ENCODE measurements at regions not wholly inside any gene's neighbourhood (a gene's known extent, or its start where the extent isn't known, plus 50 kb on each side); places are given as distances from the start of the nearest gene placed in this dataset.

DNA sequence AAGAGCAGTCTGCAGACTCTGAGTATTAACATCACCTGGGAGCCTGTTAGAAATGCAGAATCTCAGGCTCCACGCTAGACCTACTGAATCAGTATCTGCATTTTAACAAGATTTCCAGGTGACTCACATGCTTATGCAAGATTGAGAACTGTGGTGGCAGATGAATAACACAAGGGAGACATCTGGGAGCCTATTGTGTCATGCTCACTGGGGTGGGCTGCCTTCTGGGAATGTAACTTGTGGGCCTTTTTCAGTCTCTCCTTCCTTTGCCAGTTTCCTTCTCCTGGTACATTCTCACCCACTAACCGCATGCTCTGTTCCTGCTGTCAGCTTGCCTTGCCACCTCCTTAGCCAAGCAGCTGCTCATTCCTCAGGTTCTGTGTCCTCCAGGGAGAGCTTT is 176.6 kb upstream of the C9orf72 start:
- TF ChIP-seq, protein P1, sequence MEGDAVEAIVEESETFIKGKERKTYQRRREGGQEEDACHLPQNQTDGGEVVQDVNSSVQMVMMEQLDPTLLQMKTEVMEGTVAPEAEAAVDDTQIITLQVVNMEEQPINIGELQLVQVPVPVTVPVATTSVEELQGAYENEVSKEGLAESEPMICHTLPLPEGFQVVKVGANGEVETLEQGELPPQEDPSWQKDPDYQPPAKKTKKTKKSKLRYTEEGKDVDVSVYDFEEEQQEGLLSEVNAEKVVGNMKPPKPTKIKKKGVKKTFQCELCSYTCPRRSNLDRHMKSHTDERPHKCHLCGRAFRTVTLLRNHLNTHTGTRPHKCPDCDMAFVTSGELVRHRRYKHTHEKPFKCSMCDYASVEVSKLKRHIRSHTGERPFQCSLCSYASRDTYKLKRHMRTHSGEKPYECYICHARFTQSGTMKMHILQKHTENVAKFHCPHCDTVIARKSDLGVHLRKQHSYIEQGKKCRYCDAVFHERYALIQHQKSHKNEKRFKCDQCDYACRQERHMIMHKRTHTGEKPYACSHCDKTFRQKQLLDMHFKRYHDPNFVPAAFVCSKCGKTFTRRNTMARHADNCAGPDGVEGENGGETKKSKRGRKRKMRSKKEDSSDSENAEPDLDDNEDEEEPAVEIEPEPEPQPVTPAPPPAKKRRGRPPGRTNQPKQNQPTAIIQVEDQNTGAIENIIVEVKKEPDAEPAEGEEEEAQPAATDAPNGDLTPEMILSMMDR (optimal IDR thresholded peaks at IDR 0.05 in 1 of 3, IDR thresholded peaks at IDR 0.05 in 1 of 3, conservative IDR thresholded peaks at IDR 0.05 in 1 of 3; ENCODE audit: extremely low read depth in 1 of 3, insufficient read depth in 2 of 3, low read length in 3 of 3): no peak
- no peak for TF ChIP-seq EZH2 (IDR thresholded peaks at IDR 0.05; ENCODE audit: low read length)

Data from keratinocyte (primary cell).